ENCODE measurements at regions not wholly inside any gene's neighbourhood (a gene's known extent, or its start where the extent isn't known, plus 50 kb on each side); places are given as distances from the start of the nearest gene placed in this dataset.

DNA sequence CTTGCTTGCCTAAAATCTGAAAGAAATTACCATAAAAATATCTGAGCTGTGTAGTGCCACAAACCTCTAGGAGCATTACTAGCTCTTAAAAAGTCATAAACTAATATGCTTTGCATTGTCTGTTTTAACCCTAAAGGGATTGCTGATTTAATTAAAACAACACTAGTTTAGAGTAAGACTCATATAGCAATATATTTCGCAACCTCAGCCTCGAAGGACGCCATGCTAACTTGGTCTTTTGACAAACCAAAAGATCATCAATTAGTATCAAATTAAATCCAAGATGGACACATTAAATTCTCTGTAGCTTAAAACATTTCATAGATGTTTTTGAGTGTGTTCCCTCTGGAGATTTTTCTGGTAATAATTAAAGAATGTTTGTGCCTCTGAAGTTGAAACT, 74.8 kb upstream of the KCNQ5 start:
- no peak for TF ChIP-seq YY1 (IDR thresholded peaks at IDR 0.05; ENCODE audit: insufficient read depth, insufficient read length)
- no peak for TF ChIP-seq ZNF274 (IDR thresholded peaks at IDR 0.05; ENCODE audit: low read depth, low read length)
